Gastrocnemius medialis (tissue), 4 donors: ENCODE measurements at regions not wholly inside any gene's neighbourhood (a gene's known extent, or its start where the extent isn't known, plus 50 kb on each side); places are given as distances from the start of the nearest gene placed in this dataset.

ENCODE experiments used
- ATAC-seq, 2 donors: fragments of 150-250 bp; one replicate each; pipeline ENCODE4 v1.9.1; 2016
- DNase-seq, 2 donors: peaks; one replicate each; pipeline ENCODE4 v3.0.0-alpha.2; 2019
- H3K27ac ChIP-seq, 4 donors: fragments of 200-600 bp; sonication (generic); 1 replicate in 1 of 4; 2 replicates in 3 of 4; pipeline ENCODE4 v1.5.1; 2016 to 2018; ENCODE audit warnings: mild to moderate bottlenecking in 2 of 4, moderate library complexity in 1 of 4
- H3K27me3 ChIP-seq, 3 donors: fragments of 200-600 bp; sonication (generic) in 2 of 3; 1 replicate in 1 of 3; 2 replicates in 2 of 3; pipeline versions ENCODE4 v1.5.1 to v1.6.0; 2016 to 2019; ENCODE audit warnings: mild to moderate bottlenecking in 1 of 3, moderate library complexity in 1 of 3
- H3K36me3 ChIP-seq, 2 donors: fragments of 200-600 bp; sonication (generic) in 1 of 2; one replicate each; pipeline ENCODE4 v1.5.1; 2017 to 2018
- H3K4me1 ChIP-seq, 2 donors: fragments of 200-600 bp; sonication (generic) in 1 of 2; one replicate each; pipeline ENCODE4 v1.5.1; 2016 to 2017; ENCODE audit warnings: mild to moderate bottlenecking in 2 of 2
- H3K4me3 ChIP-seq, 4 donors: fragments of 200-600 bp; sonication (generic) in 3 of 4; 1 replicate in 1 of 4; 2 replicates in 3 of 4; pipeline ENCODE4 v1.5.1; 2016 to 2019; ENCODE audit warnings: mild to moderate bottlenecking in 2 of 4
- H3K9me3 ChIP-seq, 3 donors: fragments of 200-600 bp; sonication (generic) in 2 of 3; 1 replicate in 1 of 3; 2 replicates in 2 of 3; pipeline ENCODE4 v1.5.1; 2016 to 2019
- CTCF ChIP-seq, 5 experiments: fragments of 450-650 bp in 3 of 5; fragments of 200-600 bp in 2 of 5; sonication (generic) in 2 of 5; IDR thresholded peaks in 4 of 5; conservative IDR thresholded peaks in 1 of 5; 1 replicate in 4 of 5; 2 replicates in 1 of 5; pipeline ENCODE4 v1.5.1; 2016 to 2019; ENCODE audit warnings: antibody characterized with exemption in 5 of 5, mild to moderate bottlenecking in 3 of 5, moderate library complexity in 3 of 5
- POLR2A ChIP-seq, 2 donors: fragments of 450-650 bp; IDR thresholded peaks; one replicate each; pipeline ENCODE4 v1.6.1; 2017; ENCODE audit warnings: antibody characterized with exemption in 2 of 2, mild to moderate bottlenecking in 2 of 2, moderate library complexity in 2 of 2
- in situ Hi-C, 4 donors: fragments of 200-750 bp; cut with MboI; loops; one replicate each; pipeline versions ENCODE4 v1.15.0 to v1.8.0; 2017; ENCODE audit warnings: low sequenced_read_pairs in 4 of 4
- intact Hi-C: fragments of 100-400 bp; cut with DNase I; formaldehyde crosslinking; loops from one replicate; pipeline ENCODE4 v1.15.1; 2023; ENCODE audit warnings: low total_unique reads

GRCh38 chr13:107809125-107809524 is 406.2 kb downstream of the LIG4 start:
- Histone ChIP-seq H3K27me3 (no peaks in the 10 kb centered on the region), H3K9me3 (no peaks in the 10 kb centered on the region), H3K36me3 (no peaks in the 10 kb centered on the region), H3K4me3 (no peak overlapping the region), H3K27ac (no peak overlapping the region), H3K4me1 (no peaks in the 10 kb centered on the region)
- TF ChIP-seq POLR2A (IDR thresholded peaks at IDR 0.05) (no peak), CTCF (IDR thresholded peaks at IDR 0.05 in 4 of 5, conservative IDR thresholded peaks at IDR 0.05 in 1 of 5) (no peak)
- no peak for ATAC-seq
- DNase-seq = no peak
- intact Hi-C loops = no loop called here
- in situ Hi-C loops = no loop called here

- Histone ChIP-seq H3K27me3 (no peaks in the 10 kb centered on the region), H3K4me1 (no peaks in the 10 kb centered on the region), H3K4me3 (no peak overlapping the region), H3K36me3 (no peaks in the 10 kb centered on the region), H3K27ac (no peak overlapping the region), H3K9me3 (no peaks in the 10 kb centered on the region)
- in situ Hi-C loops = no loop called here
- DNase-seq = no peak
- ATAC-seq = no peak
- TF ChIP-seq CTCF (IDR thresholded peaks at IDR 0.05 in 4 of 5, conservative IDR thresholded peaks at IDR 0.05 in 1 of 5) (no peak), POLR2A (IDR thresholded peaks at IDR 0.05) (no peak)
- intact Hi-C loops = no loop called here
Measured at GRCh38 chr13:107808389-107808788, 406.9 kb downstream of the LIG4 start.

GRCh38 chr13:107807306-107808073 is 407.8 kb downstream of the LIG4 start:
- TF ChIP-seq POLR2A (IDR thresholded peaks at IDR 0.05) (no peak), CTCF (IDR thresholded peaks at IDR 0.05 in 4 of 5, conservative IDR thresholded peaks at IDR 0.05 in 1 of 5) (no peak)
- H3K27ac ChIP-seq = no peak overlapping the region
- no peaks in the 10 kb centered on the region for H3K4me1 ChIP-seq
- H3K27me3 ChIP-seq = no peaks in the 10 kb centered on the region
- no peaks in the 10 kb centered on the region for H3K36me3 ChIP-seq
- ATAC-seq = no peak
- no peaks in the 10 kb centered on the region for H3K9me3 ChIP-seq
- intact Hi-C loops (no loop called here), in situ Hi-C loops (no loop called here)
- no peak overlapping the region for H3K4me3 ChIP-seq
- no peak for DNase-seq

- TF ChIP-seq POLR2A (IDR thresholded peaks at IDR 0.05) (no peak), CTCF (IDR thresholded peaks at IDR 0.05 in 4 of 5, conservative IDR thresholded peaks at IDR 0.05 in 1 of 5) (no peak)
- no peaks in the 10 kb centered on the region for H3K36me3 ChIP-seq
- in situ Hi-C loops = no loop called here
- H3K27ac ChIP-seq = no peak overlapping the region
- no peak overlapping the region for H3K4me3 ChIP-seq
- H3K27me3 ChIP-seq = no peaks in the 10 kb centered on the region
- DNase-seq = no peak
- no peak for ATAC-seq
- H3K9me3 ChIP-seq = no peaks in the 10 kb centered on the region
- H3K4me1 ChIP-seq = no peaks in the 10 kb centered on the region
- intact Hi-C loops = no loop called here
Measured at GRCh38 chr13:107806726-107807125, 408.6 kb downstream of the LIG4 start.
